ENCODE measurements at regions not wholly inside any gene's neighbourhood (a gene's known extent, or its start where the extent isn't known, plus 50 kb on each side); places are given as distances from the start of the nearest gene placed in this dataset.

DNA sequence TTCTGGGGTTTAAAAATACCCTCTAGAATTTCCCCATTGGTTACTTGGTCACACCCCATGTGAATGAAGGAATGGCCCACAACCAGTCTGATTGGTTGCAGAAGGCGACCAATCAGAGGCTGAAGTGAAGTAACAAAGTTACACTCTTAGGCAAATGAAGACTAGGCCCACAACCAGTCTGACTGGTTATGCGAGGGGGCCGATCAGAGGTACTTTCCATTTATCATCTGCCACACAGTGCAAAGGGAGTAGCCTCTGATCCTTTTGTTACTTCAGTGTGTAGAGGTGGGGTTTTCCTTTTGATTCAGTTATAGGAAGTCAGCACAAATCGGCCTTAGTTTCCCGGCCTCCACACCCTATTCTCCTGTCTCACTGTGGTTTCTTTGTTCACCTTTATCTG lies 61.2 kb upstream of the SGK1 start:
- DNase-seq, result no peak

DNA sequence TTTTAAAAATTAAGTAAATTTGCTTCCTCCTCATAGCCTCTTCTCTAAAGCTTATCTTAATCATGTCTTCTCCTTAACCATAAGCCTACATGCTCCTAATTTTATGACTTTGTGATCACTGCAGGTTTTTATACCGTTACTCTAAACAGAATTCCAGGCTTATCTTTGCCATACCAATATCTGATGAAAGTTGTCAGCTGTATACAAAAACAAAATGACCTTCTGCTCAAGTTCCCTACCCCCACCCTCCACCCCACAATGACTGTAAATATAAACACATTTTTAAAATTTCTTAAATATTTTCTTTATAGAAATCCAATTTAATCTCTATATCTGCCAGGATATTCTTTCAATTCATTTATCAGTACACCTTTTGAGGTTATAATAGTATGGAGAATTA lies 60.5 kb upstream of the SGK1 start:
- no peak for DNase-seq

DNA sequence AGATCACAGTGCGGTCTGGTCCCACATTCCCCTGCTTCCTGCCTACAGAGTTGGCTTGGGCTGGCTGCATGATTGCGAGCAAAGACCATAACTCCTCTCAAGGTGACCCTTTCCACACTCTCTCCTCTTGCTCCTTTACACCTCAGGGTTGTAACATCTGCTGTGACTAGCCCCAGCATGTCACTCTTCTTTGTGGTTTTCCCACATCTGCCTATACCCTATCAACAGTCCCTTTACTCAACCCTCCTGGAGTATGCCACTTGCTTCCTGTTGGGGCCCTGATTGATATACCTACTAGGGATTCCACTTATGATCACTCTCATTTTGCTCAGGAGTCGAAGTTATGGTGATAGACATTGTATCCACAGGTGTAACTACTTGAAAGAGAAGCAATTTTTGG lies 58.9 kb upstream of the SGK1 start:
- DNase-seq, result no peak

DNA sequence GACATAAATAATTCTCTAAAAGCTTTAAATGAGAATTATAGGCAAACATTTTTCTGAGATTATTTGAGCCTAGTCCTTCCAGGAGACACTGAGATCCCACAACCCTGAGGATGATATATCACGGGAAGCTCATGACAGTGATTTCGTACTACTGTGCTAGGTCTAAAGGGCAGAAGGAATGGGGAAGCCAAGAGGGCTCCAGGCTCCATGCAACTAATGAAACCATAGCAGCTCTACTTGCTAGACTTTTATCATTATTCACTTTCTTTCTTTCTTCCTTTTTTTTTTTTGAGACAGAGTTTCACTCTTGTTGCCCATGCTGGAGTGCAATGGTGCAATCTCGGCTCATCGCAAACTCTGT lies 57.3 kb upstream of the SGK1 start:
- DNase-seq, result no peak

DNA sequence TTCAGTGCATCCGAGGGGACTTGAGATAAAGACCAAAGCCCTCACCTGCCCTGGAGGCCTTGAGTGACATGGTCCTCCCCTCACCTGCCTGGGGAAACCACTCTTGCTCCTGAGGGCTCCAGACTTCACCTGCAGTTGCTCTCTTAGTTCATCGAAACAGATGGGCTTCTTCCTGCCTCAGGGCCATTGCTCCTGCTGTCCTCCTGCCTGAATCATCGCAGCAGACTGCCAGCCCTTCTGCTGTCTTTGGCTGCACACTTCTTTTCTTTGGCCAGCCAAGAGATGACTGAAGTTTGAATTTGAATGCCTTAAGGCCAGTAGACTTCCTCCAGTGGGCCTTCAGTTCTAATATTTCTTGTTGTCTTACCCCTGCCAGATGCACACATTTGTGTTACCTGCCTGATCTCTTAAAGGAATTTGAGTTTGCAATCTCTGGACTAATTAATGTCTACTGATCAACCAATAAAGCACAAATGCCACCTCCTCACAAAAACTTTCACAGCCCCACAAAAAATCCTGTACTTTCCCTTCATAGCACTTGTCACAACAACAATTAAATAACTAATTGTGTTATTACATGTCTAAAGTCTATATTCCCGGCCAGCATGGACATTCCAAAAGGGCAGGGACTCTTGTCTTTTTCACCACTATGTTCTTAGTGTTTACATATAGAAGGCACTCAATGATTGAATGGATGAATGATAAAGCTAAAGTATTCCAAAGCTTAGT lies 56.7 kb upstream of the SGK1 start:
- no peak for DNase-seq

DNA sequence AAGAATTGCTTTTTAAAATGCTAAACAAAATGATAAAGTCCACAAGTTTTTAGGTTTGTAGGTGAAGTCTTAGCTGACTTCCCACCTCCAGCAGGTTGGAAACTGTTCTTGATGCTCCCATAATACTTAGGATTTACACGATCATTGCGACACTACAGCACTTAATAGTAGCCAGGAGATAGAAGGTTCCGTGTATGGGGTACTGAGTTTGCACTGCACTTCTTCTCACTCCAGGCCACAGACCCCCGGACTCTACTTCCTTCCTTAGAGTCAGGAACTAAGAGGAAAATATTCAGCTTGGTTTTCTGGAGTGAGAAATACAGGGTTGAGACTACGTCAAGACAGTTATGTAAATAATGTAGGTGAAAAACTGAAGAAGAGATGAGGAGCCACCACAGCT lies 56.1 kb upstream of the SGK1 start:
- no peak for DNase-seq

DNA sequence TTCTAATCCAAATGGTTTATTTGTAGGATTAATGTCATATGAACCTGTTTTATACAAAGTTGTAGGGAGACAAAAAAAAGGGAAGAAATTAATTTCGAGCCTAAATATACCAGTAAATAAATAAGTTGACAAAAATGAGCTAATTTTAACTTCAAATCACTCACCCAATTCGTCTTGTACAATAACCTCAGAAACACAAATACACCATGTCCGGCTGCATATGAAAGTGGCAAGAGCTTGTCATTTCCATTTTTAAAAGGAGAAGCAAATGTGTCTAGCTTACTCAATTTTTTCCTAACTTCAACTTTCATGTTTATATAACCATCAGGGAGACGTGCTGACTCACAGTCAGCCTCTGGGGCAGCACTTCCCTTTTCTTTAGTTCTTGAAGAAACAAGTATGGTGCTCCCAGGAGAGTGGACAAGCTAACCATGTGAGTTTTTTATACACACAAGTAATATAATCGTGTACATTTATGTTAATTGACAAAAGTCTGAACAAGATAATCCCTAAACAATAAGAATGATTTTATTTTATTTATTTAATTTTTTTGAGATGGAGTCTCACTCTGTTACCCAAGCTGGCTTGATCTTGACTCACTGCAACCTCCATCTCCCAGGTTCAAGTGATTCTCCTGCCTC lies 55.5 kb upstream of the SGK1 start:
- DNase-seq, result no peak

DNA sequence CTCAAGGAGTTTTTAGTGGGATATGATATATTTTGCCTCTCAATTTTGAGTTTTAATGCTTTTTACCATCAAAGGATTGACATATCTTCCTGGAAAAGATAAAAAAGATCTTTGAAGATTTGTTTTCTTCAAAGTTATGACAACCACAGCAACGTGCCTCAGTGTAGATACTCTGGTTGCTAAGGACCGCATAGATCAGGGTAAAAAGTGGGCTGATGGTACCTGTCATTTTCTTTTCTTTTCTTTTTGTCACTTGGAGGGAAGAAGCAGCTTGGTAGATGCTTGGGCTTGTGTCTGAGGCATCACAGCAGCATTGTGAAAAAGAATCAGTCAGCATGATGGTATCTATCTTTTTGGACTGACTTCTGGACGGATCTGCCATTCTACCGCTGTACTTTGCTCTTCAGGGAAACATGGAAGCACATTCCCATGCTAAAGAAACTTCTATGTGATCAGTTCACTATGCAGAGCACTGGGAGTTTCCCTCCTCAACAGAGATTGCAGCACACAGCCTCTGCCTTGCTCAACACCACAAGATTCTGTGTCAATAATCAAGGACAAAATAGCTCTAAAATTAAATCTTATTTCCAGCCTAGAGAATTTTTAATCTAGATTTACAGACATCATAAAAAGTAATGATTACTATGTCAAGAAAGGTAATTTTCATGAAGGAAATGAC lies 54.8 kb upstream of the SGK1 start:
- no peak for DNase-seq

DNA sequence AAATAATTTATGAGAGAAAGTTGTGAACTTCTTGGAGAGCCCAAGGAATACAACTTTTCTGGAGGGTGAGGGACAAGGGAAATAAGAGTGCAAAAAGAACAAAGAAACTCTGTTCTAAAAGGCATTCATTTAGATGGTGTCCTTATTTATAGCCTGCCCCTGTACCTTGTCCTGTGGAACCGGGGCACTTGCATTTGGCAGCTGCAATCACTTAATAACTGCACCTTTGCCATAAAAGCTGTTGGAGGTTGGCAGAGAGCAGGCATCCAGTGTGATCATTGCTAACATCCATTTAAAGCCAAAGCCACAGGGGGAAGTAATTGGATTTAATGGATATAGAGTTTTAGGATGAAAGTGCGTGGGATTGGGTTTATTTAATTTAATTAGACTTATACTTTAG lies 50.8 kb upstream of the SGK1 start:
- DNase-seq, result no peak

Measured in 8988T (cell line).